ENCODE measurements at regions not wholly inside any gene's neighbourhood (a gene's known extent, or its start where the extent isn't known, plus 50 kb on each side); places are given as distances from the start of the nearest gene placed in this dataset.
"Not testable (repeated sequence)": the region's sequence is repeated elsewhere in the genome, so short reads cannot be mapped to it uniquely, and the experiment has no call there.

DNA sequence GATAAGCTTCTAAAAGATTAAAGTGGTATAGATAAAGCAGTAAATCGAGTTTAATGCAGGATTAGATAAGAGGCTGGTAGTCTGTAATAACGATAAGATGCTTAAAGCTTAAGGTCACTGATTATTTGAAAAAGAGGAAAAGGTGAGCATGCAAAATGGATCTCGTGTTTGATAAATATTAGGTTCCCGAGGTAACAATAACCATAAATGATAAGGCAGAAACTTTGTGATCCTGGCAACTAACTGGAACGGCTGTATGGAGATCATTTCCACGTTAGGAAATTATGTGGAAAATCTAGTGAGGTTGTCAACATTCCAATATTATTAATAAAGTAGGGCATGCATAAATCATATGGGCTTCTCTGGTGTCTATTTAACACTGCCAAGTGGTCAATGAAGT is 255.5 kb downstream of the EFCAB11 start:
- DNase-seq (ENCODE audit: low read depth): no peak

DNA sequence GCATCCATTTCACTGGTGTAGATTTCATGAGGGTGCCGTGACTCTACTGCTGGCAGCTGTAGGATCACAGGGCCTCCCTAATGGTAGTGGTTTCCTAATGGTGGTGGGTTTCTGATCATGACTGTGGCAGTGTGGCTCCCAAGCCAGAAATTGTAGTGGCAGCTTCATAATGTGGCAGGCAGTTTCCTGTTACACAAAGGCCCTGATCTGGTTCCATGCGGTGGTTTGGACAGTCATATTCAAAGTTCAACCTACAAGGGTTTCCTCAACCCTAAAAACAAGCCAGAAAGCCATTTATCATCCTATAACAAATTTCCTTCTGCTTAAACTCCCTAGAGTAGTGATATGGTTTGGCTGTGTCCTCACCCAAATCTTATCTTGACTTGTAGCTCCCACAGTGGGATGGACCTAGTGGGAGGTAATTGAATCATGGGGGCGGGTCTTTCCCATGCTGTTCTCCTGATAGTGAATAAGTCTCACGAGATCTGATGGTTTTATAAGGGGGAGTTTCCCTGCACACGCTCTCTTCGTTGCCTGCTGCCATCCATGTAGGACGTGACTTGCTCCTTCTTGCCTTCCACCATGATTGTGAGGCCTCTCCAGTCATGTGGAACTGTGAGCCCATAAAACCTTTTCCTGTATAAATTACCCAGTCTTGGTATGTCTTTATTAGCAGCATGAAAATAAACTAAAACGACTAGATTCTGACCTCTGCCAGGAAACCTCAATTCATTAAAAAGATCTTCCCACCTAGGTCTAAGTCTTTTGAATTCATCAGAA is 257.1 kb downstream of the EFCAB11 start:
- DNase-seq (ENCODE audit: low read depth): no peak

GRCh38 chr14:89695846-89696245 is 258.7 kb downstream of the EFCAB11 start:
- no peak for DNase-seq (ENCODE audit: low read depth)

DNA sequence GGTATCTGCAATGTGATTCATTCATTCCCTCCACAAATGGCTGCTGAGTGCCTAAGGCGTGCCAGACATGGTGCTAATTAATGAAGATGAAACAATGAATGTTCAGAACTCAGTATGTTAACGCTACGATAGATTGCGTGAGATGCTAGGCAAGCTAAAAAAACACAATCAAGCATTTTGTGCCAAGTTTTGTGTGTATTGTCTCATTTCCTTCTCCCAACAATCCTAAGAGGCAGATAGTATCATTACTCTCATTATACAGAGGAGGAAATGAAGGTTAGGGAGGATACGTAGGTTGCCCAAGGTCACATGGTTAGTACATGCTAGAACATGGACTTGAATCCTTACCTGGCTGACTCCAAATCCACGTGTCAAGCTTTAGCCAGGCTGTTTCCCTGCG is 264.4 kb downstream of the EFCAB11 start:
- DNase-seq (ENCODE audit: low read depth): no peak

DNA sequence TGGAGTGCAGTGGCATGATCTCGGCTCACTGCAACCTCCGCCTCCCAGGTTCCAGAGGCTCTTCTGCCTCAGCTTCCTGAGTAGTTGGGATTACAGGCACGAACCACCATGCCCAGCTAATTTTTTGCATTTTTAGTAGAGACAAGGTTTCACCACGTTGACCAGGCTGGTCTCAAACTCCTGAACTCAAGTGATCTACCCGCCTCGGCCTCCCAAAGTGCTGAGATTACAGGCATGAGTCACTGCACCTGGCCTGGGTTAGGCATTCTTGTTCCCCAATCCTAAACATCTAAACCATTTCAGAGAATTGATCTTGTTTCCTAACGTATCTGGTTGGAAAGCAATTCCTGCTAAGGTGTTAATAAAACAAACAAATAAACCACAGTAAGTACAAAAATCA is 264.8 kb downstream of the EFCAB11 start:
- not testable (repeated sequence) for DNase-seq (ENCODE audit: low read depth)

DNA sequence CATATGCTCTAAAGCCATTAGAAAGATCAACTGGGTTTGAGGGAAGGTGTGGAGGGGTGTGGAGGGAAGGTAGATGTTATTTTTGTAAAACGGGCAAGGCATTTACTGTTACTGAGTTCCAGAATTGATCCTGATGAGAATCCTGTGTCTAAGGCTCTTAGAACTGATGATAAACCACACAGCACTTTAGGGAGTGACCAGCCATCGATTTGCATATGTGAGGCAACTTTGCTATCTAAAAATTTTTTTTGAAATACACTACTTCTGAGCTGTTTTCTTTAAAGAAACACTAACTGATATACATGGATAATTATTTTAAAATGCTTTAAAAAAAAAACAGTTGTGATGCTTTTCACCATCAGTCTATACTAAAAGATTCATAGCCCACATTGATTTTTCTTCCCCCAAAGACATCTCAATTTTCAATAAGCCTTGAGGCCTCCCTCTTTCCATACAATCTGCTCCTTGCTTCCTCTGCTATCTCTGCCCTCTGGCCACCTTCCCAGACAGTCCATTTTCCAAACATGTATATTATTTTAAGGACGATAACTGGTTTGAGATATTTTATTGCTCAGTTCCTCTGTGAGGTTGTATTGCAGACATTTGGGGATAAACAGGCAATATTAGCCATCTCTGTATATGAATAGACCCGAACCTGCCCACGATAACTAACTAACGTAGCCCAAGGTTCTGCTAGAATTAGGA is 265.9 kb downstream of the EFCAB11 start:
- no peak for DNase-seq (ENCODE audit: low read depth)

- not testable (repeated sequence) for DNase-seq (ENCODE audit: low read depth)
Observed at GRCh38 chr14:89687129-89687528, 267.4 kb downstream of the EFCAB11 start.

DNA sequence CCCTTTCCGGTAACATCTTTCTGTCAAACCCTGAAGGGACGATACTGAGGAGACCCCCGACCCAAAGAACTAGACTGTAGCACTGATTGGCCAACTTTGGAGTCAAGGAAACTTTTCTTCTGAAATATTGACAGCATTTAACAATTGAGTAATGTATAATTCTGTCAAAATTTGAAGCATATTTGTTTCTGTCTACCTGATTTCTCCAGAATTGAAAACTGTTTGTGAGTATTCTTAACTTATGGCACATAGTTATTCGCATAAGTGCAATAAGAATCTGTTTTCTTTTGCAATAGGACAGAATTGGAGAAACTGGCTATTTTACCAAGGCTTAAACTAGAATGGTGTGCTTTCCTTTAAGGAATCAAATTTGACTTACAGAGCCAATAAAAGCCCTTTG is 267.1 kb upstream of the FOXN3 start:
- DNase-seq (ENCODE audit: low read depth): no peak

DNA sequence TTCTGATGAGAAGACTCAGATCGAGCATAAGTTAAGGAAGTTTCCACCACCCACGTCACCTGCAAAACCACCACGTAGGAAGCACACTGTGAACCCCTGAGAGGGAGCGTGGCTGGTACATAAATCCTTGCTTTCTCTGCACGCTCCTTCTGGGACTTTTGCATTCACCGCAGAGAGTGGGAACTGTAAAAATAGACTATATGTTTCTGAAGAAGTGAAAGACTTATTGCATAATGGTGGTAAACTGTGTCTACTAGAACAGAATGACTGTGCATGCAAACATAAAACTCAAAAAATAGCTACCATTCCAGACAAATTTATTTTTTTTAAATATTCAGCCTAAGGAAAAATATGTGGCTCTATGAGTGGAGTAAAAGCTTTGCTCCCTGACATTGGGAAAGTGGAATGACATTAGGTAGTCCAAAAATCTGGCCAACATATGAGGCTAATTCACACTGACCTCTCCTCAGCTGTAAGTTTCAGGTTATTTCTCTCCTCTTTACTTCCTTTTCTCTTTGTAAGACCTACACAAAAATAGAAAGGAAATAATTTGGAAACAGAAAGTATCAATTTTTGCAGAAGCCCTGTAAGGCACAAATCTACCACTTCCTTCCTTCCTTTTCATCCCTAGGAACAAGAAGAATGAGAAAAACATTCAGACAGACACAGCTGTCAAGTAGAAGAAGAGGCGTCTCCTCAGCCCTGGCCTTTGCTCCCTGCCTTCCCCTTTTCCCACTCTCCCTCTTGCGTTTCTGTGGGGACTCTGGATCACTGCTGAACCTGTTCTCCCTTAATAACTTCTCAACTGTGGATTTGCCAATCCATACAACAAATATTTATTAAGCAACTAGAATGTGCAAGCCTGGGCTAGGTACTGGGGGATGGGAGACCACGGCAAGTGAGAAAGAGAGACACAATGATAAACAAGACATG is 264.3 kb upstream of the FOXN3 start:
- no peak for DNase-seq (ENCODE audit: low read depth)

DNA sequence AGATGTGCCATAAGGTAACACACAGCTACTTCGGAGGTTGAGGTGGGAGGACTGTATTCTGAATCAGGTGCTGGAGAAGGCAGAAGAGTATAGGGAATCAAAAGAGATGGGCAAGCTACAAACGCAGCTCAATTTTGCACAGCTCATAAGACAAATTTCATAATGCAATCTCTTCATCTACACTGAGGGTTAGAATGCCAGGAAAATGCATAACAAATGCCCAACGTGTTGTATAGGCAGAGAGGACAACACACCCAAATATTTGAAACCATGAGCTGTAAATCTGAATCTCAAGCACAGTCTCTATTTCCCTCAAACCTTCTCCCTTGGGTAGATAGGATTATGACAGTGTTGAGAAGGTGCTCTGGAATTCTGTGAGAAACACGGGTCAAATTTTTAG is 263.1 kb upstream of the FOXN3 start:
- no peak for DNase-seq (ENCODE audit: low read depth)

DNA sequence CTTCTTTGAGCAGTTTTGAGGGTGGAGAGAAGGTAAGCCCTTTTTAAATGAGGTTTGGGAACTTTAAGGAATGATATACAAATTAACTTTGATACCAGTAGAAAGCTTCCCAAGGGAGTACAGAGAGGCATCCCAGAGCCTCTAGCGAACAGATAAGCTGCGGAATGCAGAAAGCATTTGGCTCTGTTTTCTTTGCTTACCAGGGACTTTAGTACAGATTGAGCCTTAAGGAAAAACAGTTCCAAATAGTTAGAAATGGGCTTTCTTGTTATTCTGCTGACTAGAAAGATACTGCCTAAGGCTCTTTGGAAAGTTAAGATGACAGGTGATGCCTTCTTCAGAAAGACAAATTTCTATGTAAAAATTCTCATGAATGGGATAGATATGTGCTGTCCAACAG is 261.7 kb upstream of the FOXN3 start:
- DNase-seq (ENCODE audit: low read depth): no peak

DNA sequence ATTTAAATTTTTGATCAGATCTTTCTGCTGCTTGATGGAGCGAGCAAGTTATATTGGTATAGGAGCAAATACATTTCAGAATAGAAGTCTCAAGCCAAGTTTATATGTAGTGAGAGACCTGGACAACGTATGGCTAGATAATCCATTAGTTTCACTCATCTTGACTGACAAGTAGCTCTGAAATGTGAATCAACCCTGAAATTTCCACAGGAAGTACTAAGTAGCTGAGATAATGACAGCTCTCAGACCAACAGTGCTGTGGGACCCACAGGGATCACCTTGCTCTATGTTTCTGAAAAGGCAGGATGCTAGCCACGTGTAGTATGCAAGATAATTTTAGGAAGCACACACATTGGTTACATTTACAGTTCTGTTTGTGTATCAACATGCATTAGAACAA is 258.6 kb upstream of the FOXN3 start:
- no peak for DNase-seq (ENCODE audit: low read depth)

- no peak for DNase-seq (ENCODE audit: low read depth)
Observed at GRCh38 chr14:89674936-89675335, 257.9 kb upstream of the FOXN3 start.

DNA sequence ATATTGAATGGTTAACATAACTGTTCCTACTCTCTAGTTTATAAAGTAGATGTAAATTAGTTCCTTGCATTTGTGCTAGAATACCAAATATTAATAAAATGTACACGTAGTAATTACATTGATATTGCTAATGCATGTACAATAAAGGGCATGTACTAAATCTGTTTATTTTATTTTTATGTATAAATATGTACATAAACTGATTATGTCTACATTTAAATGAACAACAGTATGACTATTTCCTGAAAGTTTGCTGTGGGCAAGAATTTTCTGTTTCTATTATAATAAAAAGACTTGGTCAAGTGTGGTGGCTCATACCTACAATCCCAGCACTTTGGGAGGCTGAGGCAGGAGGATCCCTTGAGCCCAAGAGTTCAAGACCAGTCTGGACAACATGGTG is 257.2 kb upstream of the FOXN3 start:
- DNase-seq (ENCODE audit: low read depth): no peak

DNA sequence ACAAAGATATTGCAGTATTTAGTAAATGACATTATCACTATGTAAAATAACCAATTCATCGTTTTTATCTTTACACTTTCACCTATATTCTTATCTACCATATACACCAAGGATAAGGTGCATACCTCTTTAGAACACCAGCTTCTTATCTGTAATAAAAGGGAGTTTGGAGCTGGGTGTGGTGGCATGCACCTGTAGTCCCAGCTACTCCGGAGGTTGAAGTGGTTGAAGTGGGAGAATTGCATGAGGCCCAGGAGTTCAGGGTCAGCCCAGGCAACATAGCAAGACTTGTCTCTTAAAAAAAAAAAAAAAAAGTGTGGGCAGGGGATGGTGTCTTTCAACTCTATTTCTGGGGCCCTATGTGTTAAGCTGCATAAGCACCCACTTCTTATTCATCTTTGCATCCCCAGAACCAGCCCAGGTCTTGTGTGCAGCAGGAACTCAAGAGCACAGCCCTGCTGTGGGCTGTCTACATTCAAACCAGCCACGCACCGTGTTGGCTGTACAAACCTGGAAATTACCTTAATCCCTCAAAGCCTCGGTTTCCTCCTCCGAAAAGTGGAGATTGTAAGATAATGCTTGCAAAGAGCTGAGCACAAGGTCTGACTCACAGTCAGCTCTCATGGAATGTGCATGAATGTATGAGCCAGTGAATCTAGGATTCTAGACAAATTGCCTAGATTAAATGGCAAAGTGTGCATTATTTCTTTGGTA is 256.6 kb upstream of the FOXN3 start:
- DNase-seq (ENCODE audit: low read depth): no peak

DNA sequence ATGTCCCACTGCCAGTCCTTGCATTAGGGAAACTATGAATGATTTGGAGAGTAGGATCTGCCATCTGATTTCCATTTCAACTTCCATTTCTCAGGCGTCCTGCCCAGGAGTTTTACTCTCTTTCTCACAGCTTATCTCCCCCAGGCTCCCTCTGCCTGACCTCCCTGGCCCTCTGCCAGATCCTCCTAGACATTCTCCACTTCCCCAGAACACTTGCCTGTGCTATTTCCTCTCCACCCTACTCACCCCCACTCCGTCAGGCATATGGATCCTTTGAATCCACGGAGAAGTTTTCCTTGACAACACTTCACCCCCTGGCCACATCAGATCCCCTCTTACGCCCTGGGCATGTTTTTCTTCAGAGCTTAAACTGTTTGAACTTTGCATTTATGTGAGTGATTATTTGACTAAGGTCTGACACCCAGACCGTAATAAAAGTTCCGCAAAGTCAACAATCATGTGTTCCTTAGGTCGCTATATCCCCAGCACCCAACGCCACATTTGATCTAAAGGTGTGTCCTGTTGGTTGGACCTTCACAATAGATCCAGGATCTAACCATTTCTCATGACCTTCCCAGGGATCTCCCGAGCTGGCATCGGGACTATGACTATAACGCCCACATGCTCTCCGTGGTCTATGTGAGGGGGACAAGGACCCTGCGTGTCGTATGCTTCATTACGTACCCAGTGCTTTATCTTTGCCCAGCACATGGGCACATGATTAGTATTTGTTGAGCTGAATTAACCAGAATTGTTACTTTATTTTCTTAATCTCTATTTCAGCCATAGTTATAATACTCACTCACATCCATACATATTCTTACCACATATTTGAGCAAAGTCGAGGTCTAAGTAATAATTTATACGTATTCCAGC is 255.8 kb upstream of the FOXN3 start:
- no peak for DNase-seq (ENCODE audit: low read depth)

DNA sequence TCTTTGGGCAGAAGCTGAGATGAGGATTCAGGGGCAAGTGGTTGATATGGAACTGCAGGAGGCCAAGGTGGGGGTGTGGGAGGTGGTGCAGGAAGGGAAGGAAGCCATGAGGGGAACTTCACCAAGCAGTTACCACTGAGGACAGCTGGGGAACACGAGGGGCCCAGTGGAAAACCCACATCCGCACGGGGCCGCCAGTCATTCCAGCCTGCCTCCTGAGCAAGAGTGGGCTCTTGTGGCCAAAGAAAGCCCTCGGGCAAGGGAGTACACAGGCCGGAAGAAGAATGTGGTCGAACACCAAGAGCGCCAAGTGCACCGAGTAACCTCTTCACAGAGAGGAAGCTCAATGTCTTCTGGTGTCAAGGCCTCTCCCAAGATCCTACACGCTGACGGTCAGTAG is 252.2 kb upstream of the FOXN3 start:
- DNase-seq (ENCODE audit: low read depth): no peak

- DNase-seq (ENCODE audit: low read depth): no peak
Observed at GRCh38 chr14:89667983-89668382, 250.9 kb upstream of the FOXN3 start.

GRCh38 chr14:89665300-89666081 is 248.5 kb upstream of the FOXN3 start:
- not testable (repeated sequence) for DNase-seq (ENCODE audit: low read depth)
